ENCODE measurements at regions not wholly inside any gene's neighbourhood (a gene's known extent, or its start where the extent isn't known, plus 50 kb on each side); places are given as distances from the start of the nearest gene placed in this dataset.

- no peak for TF ChIP-seq EZH2 (IDR thresholded peaks at IDR 0.05; ENCODE audit: low read length)
- no peak for TF ChIP-seq CTCF (optimal IDR thresholded peaks at IDR 0.05 in 1 of 3, IDR thresholded peaks at IDR 0.05 in 1 of 3, conservative IDR thresholded peaks at IDR 0.05 in 1 of 3; ENCODE audit: extremely low read depth in 1 of 3, insufficient read depth in 2 of 3, low read length in 3 of 3)
Observed at GRCh38 chr11:98183034-98183433, 837.7 kb upstream of the CNTN5 start.
